Breast epithelium (tissue), 3 donors: ENCODE measurements at regions not wholly inside any gene's neighbourhood (a gene's known extent, or its start where the extent isn't known, plus 50 kb on each side); places are given as distances from the start of the nearest gene placed in this dataset.
"Not testable (repeated sequence)": the region's sequence is repeated elsewhere in the genome, so short reads cannot be mapped to it uniquely, and the experiment has no call there.

Experiments
- POLR2A ChIP-seq: fragments of 450-650 bp; IDR thresholded peaks from one replicate; pipeline ENCODE4 v1.6.1; 2016; ENCODE audit warnings: antibody characterized with exemption, mild to moderate bottlenecking, moderate library complexity
- POLR2AphosphoS5 ChIP-seq, 3 donors: sonication (generic); formaldehyde crosslinking; IDR thresholded peaks; one replicate each; pipeline ENCODE4 v1.6.1; 2017; ENCODE audit warnings: antibody characterized with exemption in 3 of 3
- TF ChIP-seq, protein P1 (sequence below), 3 donors: fragments of 450-650 bp; IDR thresholded peaks; one replicate each; pipeline ENCODE4 v1.5.1; 2016 to 2017; ENCODE audit warnings: antibody characterized with exemption in 3 of 3, mild to moderate bottlenecking in 3 of 3, moderate library complexity in 3 of 3

DNA sequence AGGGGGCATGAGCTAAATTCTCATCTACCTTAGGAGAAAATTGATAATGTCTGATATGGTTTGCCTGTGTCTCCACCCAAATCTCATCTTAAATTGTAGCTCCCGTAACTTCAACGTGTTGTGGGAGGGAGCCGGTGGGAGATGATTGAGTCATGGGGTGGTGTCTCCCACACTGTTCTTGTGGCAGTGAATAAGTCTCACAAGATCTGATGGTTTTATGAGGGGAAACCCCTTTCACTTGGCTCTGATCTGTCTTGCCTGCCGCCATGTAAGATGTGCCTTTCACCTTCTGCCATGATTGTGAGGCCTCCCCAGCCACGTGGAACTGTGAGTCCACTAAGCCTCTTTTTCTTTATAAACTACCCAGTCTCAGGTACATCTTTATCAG, 142.1 kb upstream of the ERG start:
- TF ChIP-seq, protein P1, sequence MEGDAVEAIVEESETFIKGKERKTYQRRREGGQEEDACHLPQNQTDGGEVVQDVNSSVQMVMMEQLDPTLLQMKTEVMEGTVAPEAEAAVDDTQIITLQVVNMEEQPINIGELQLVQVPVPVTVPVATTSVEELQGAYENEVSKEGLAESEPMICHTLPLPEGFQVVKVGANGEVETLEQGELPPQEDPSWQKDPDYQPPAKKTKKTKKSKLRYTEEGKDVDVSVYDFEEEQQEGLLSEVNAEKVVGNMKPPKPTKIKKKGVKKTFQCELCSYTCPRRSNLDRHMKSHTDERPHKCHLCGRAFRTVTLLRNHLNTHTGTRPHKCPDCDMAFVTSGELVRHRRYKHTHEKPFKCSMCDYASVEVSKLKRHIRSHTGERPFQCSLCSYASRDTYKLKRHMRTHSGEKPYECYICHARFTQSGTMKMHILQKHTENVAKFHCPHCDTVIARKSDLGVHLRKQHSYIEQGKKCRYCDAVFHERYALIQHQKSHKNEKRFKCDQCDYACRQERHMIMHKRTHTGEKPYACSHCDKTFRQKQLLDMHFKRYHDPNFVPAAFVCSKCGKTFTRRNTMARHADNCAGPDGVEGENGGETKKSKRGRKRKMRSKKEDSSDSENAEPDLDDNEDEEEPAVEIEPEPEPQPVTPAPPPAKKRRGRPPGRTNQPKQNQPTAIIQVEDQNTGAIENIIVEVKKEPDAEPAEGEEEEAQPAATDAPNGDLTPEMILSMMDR (IDR thresholded peaks at IDR 0.05): not testable (repeated sequence)
- TF ChIP-seq POLR2AphosphoS5 (IDR thresholded peaks at IDR 0.05); POLR2A: not testable (repeated sequence)
